ENCODE measurements at regions not wholly inside any gene's neighbourhood (a gene's known extent, or its start where the extent isn't known, plus 50 kb on each side); places are given as distances from the start of the nearest gene placed in this dataset.

- Histone ChIP-seq H3K9ac (ENCODE audit: insufficient read depth, low read depth, low read length) (no peak overlapping the region), H3K4me3 (replicated peaks in 1 of 3; ENCODE audit: insufficient read depth in 1 of 3, low read depth in 2 of 3, low read length in 3 of 3) (no peak overlapping the region), H3K27me3 (ENCODE audit: control insufficient read depth in 1 of 2, insufficient read depth in 2 of 2, low read length in 2 of 2) (no peaks in the 10 kb centered on the region), H3K4me1 (ENCODE audit: insufficient read depth, low read length) (no peaks in the 10 kb centered on the region), H4K20me1 (ENCODE audit: insufficient read depth, low read length) (no peaks in the 10 kb centered on the region), H3K9me3 (ENCODE audit: low read length) (no peaks in the 10 kb centered on the region), H3K4me2 (ENCODE audit: low read depth, low read length) (no peak overlapping the region), H3K27ac (ENCODE audit: extremely low read length, insufficient read depth, low read length) (no peak overlapping the region), H3K36me3 (replicated peaks in 1 of 2; ENCODE audit: control insufficient read depth in 1 of 2, insufficient read depth in 2 of 2, low read length in 2 of 2) (no peaks in the 10 kb centered on the region), H3K79me2 (ENCODE audit: insufficient read depth, low read length) (no peaks in the 10 kb centered on the region), H2AFZ (ENCODE audit: low read length) (no peak overlapping the region)
- FAIRE-seq (no peak), DNase-seq (ENCODE audit: low spot score) (no peak), ATAC-seq (no peak)
- BruUV-seq (replicated peaks): no TSS peak
- ChIA-PET CTCF (ENCODE audit: low intra/inter-chr PET ratio, low total read pairs) (no interaction called here), POLR2A (no interaction called here)
- intact Hi-C loops (cut with micrococcal nuclease; ENCODE audit: unreplicated experiment): no loop called here
- TF ChIP-seq ZNF264 (CRISPR knock-in tag; IDR thresholded peaks at IDR 0.05): no peak
- no peak for TF ChIP-seq IRX3 (CRISPR knock-in tag; IDR thresholded peaks at IDR 0.05; ENCODE audit: borderline replicate concordance, low read depth)
- TF ChIP-seq FUBP1 (CRISPR knock-in tag; IDR thresholded peaks at IDR 0.05; ENCODE audit: borderline replicate concordance): no peak
- no peak for TF ChIP-seq RARA (CRISPR knock-in tag; IDR thresholded peaks at IDR 0.05)
- 47% methylated on average over 5 of the region's 5 CpGs for WGBS (ENCODE audit: low lambda C conversion rate)
- in situ Hi-C loops (cut with HindIII; ENCODE audit: extremely low pct_ligation_motif_present, low pct_unique_long_range_greater_than_20kb): no loop called here
Observed at GRCh38 chr13:44131069-44131614, 242.5 kb upstream of the SERP2 start.

- H3K9ac ChIP-seq (ENCODE audit: insufficient read depth, low read depth, low read length): no peak overlapping the region
- H3K27ac ChIP-seq (ENCODE audit: extremely low read length, insufficient read depth, low read length): no peak overlapping the region
- H3K4me3 ChIP-seq (replicated peaks in 1 of 3; ENCODE audit: insufficient read depth in 1 of 3, low read depth in 2 of 3, low read length in 3 of 3): no peak overlapping the region
- no peaks in the 10 kb centered on the region for H3K36me3 ChIP-seq (replicated peaks in 1 of 2; ENCODE audit: control insufficient read depth in 1 of 2, insufficient read depth in 2 of 2, low read length in 2 of 2)
- H3K4me2 ChIP-seq (ENCODE audit: low read depth, low read length): no peak overlapping the region
- CTCF ChIA-PET (ENCODE audit: low intra/inter-chr PET ratio, low total read pairs): no interaction called here
- no peaks in the 10 kb centered on the region for H3K79me2 ChIP-seq (ENCODE audit: insufficient read depth, low read length)
- FAIRE-seq (no peak), DNase-seq (ENCODE audit: low spot score) (no peak), ATAC-seq (no peak)
- no peaks in the 10 kb centered on the region for H3K4me1 ChIP-seq (ENCODE audit: insufficient read depth, low read length)
- WGBS (ENCODE audit: low lambda C conversion rate): 66% methylated on average over 4 of the region's 6 CpGs
- no peak overlapping the region for H2AFZ ChIP-seq (ENCODE audit: low read length)
- TF ChIP-seq HMGXB3 (CRISPR knock-in tag; IDR thresholded peaks at IDR 0.05; ENCODE audit: borderline replicate concordance): no peak
- H3K27me3 ChIP-seq (ENCODE audit: control insufficient read depth in 1 of 2, insufficient read depth in 2 of 2, low read length in 2 of 2): no peaks in the 10 kb centered on the region; a peak in 1 of 5 replicates
- POLR2A ChIA-PET: no interaction called here
- H3K9me3 ChIP-seq (ENCODE audit: low read length): no peaks in the 10 kb centered on the region
- intact Hi-C loops (cut with micrococcal nuclease; ENCODE audit: unreplicated experiment): no loop called here
- no TSS peak for BruUV-seq (replicated peaks)
- in situ Hi-C loops (cut with HindIII; ENCODE audit: extremely low pct_ligation_motif_present, low pct_unique_long_range_greater_than_20kb): no loop called here
- no peaks in the 10 kb centered on the region for H4K20me1 ChIP-seq (ENCODE audit: insufficient read depth, low read length)
Observed at GRCh38 chr13:44132710-44133109, 240.9 kb upstream of the SERP2 start.
